Embryonic facial prominence (tissue), 1 donor: ENCODE measurements at regions not wholly inside any gene's neighbourhood (a gene's known extent, or its start where the extent isn't known, plus 50 kb on each side); places are given as distances from the start of the nearest gene placed in this dataset.

Experiments
- DNase-seq: peaks from one replicate; pipeline ENCODE4 v3.0.0-alpha.2; 2016; ENCODE audit errors: extremely low spot score

DNA sequence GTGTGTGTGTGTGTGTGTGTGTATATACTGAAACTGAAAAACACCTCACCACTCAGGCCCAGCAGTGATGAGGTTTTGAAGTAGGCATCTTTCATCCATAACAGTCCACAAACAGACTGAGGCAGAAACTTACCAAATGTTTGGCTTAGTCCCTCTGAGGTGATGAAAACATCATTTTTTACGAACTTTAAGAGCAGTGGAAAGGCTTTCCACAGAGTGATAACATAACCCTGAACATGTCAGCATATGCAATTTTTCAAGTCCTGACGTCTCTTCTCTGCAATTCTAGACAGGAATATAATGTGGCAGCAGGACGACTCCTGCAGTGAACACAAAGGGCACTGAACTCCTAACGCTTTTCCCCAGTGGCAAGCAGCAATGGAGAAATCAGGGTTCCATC, 247.0 kb upstream of the THBS1 start:
- no peak for DNase-seq

DNA sequence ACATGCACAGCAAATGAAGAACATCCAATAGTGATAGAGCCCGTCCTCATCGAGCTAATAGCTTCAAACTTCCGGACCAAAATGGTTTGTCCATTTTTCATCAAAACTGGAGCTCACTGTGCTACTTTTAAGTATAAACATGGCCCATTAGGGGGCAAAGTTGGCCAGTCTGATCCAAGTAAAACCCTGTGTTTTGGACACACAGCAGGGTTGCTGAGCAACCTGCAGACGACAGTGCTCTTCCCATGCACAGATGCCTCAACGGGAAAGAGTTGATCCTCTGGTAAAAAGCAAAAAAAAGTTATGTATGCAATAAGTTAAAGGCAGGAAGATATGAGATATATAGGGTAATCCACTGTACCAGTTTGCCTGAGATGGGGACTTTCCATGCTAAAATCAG, 244.0 kb upstream of the THBS1 start:
- DNase-seq = no peak

DNA sequence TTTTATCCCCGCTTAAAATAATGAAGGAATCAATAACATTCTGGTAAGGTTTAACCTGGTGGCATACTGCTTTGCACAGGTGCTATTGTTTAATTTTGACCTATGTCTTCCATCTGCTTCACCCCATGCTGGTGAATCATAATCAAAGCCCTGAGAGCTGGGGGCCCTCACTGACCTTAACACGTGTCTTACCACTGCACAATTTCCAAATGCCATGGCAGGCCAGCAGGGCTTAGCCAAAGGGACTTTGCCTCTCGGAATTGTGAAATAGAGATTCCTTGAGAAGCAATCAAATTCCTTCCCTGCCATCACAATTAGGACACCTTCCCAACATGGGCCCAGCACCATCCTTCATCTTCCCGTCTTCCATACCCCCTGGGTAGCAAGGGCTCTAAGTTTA, 242.6 kb upstream of the THBS1 start:
- no peak for DNase-seq

DNA sequence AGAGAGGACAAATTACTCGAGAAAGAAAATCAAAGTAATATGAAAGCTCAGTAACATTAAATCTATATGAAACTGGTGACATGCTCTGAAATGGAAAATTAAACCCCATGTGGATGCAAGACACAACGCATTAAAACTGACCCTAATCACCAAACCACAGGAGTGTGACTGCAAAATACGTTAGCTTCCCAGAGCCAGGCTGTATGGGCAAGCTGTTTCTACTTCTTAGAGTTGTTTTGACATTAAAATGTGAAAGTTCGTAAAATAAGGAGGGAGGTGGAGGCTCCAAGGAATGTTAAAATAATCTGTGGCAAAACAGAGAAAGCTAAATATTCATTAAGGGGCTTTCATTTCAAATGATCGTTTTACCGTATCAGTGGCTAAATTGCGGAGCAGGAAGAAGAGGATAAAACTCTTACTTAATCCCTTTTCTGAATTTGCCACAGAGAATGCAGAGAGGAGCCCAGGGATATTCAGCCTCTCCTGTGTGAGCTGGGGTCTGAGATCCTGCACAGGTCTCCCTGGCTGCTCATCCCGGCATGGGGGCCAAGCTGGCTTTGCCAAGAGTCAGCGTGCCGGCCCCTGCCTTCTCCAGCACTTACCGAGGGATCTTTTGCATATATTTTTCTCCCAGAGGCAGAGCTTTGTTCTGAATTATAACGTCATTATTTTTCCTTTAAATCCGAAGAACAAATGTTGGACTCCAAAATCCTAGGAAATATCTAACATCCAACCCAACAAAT, 239.8 kb upstream of the THBS1 start:
- DNase-seq = no peak

DNA sequence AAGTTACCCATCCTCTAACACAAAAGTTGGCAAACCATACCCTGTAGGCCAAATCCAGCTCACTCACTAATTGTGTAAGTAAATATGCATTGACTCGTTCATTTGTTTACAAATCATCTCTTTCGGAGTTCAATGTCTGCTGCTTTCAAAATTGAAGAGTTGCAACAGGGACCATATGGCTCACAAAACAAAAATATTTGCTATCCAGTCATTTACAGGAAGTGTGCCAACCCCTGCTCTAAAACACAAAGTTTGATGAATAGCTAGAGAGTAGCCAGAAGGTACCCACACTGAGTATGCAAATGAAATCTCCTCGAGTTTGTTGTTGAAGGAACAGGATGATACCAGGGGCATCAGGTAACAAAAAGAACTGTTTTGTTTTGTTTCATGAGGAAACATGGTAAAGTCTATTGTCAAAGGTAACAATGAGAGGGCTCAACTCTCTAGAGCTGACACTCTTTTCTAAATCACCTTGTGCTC, 236.2 kb upstream of the THBS1 start:
- no peak for DNase-seq

DNA sequence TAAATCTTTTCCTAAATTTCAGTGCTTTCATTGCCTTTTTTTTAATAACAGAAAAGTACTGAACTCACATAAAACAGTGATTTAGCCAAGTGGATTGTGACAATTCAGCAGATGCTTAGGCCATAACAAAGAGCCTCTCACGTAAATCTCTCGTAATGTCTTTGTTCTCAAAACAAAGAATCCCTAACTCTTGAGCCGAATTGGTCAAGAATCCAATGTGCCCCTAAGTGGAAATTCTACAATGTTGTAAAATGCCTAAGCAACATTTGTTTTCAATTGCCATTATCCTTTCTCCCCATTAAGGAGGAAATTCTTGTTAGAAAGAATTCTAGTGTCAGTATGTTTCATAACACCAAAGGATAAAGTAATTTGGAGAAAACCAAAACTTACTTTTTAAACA, 235.7 kb upstream of the THBS1 start:
- DNase-seq = no peak

DNA sequence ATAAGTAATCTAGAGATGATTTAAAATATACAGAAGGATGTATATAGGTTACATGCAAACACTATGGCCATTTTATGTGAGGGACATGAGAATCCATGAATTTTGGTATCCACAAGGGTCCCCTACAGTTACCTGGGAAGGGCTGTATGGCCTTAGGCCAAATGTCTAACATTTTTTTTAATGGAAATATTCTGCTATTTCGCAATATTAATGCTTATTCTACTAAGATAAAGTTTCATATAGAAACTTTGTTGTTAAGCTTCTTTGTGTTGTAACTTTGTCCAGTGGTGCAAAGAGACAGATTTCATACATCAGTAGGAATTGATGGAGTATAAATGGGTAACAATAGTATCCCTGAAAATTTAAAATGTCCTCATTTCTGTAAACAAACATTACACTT, 233.4 kb upstream of the THBS1 start:
- DNase-seq = no peak

DNA sequence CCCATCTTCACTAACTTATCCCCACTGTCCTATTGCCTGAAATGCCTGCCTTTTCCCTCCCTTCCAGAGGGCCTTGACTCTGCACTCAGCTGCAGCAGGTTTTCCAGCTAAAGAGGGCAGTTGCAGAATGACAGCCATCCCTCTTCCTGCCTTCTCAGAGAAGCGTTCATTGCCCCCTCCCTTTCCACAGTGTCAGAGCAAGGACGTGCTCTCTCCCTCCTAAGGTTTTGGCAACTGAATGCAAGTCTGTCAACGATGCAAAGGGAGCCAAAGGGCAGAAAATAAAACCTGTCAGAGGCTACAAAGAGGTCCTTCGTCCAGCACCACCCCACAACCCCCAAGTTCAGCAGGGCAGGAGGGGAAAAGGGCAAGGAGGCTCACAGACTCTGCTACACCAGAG, 230.1 kb upstream of the THBS1 start:
- no peak for DNase-seq

DNA sequence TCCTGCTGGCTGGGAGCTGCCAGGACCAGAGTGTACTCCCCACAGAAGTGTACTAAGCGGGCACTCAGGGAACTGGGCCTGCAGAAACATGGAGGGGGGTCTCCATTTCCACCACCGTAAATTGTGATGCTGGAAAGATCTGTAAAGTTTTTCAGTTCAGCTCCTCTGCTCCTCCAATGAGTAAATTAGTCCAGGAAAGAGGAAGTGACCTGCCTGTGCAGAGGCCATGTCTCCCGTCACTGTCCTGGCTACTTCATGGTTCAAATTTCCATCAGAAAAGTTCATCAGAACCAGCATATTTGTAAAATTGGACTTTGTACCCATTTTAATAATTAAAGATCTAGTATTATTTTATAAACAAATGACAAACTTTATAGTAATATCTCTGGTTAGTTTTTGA, 226.7 kb upstream of the THBS1 start:
- DNase-seq = no peak

DNA sequence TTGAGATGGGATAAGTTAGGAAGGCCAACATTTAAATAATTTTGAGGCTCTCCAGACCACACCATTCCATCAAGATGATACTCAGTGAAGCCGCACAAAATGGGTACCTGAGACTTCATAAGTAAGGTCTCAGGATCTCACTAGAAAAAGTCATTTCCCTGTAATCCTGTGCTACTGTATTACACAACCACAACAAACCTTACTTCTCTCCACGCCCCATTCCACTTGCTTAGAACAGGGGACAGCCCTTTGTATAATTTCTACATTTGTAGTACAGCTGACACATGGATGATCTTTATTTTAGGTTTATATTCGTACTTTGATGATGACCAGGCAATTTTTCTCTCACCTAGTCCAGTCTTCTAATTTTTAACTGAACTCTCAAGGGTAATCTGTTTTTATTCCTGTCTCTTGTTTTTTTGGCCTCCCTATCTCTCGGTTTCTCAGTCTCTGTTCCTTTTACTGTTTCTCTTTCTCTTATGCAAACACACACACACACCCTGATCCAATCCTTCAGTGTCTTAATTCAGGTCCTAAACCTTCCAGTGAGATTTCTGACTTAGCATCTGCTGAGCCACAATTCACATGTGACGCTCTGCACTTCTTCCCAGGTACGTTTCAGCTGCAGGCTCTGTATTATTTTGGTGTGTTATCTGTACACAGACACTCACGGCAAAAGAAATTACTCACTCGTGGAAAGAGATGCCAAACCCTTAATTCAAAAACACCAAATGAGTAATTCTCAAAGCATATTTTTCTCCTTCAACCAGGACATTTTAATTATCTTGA, 223.2 kb upstream of the THBS1 start:
- no peak for DNase-seq

DNA sequence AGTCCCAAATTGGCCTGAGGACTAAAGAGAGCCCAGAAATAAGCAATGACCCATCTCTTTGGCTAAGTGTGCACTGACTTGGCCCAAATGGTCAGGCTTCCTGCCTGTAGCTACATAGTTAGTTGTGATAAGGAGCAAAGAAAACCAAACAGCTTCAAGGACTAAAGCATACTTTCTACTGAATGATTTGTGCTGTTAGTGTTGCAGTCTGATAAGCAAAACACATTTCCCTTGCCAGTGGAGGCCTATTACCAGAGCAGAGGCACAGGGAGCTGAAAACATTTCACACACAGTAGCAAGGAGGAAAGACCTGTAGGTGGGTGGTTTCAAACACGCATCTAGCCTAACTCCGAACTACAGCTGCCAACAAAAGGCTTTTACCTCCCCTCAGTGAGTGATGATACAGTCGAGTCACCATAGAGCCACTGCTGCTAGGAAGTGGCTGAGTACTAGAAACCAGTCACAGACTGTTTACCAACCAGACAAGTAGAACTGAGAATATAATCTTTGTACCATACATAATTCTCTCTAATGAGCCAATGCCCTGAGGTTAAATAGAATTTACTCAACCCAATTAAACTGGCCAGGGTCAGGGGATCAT, 222.3 kb upstream of the THBS1 start:
- DNase-seq = no peak

DNA sequence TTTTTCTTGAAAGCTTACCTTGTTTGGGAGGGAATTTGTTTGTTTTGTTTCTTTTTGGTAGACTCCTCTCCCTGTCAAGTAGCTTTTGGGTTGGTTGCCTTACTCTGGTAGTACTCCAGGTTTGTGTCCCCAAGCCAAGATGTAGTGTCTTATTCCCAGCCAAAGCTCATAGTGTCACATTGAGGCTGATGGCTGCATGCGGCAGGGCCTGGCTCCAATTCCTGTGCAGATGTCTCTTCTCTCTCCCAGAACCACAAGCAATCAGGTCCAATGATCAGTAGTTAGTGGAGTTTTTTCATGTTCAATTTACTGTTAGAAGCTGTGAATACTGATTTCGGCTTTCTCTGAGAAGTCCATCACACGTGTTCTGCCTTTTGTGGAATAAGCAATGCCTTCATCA, 221.1 kb upstream of the THBS1 start:
- DNase-seq = no peak

DNA sequence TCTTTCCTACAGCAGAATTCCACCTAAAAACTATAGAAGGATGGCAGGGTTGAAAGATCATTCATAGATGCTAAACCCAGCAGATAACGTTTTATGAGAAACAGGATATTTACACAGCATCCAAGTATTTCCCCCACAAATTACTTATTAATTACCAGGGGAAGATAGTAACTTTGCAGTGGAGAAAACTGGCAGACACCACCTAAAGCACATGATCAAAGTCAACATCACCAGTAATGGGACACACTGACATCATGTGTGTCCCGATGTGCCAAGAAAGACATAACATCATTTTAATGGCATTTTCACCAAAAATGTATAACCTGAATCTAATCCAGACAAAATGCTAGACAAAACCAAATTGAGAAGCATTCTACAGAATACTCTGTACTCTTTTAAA, 220.4 kb upstream of the THBS1 start:
- DNase-seq = no peak

DNA sequence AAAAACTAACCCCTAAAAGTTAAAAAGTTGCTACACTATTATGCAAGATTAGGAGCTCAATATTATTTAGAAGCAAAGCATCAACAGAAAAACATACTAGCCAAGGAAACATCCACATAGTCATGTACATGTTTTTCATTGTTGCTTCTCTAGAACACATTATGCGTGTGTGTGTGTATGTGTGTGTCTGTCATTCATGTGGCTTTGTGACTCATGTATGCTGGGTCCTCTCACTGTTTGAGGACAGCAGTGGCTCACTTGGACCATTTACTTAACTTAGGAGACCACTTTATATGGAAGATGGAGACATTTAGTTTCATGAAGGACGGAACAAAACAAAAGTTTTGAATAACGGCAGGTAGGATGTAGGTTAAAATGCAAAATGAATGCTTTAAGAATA, 219.4 kb upstream of the THBS1 start:
- DNase-seq = no peak

DNA sequence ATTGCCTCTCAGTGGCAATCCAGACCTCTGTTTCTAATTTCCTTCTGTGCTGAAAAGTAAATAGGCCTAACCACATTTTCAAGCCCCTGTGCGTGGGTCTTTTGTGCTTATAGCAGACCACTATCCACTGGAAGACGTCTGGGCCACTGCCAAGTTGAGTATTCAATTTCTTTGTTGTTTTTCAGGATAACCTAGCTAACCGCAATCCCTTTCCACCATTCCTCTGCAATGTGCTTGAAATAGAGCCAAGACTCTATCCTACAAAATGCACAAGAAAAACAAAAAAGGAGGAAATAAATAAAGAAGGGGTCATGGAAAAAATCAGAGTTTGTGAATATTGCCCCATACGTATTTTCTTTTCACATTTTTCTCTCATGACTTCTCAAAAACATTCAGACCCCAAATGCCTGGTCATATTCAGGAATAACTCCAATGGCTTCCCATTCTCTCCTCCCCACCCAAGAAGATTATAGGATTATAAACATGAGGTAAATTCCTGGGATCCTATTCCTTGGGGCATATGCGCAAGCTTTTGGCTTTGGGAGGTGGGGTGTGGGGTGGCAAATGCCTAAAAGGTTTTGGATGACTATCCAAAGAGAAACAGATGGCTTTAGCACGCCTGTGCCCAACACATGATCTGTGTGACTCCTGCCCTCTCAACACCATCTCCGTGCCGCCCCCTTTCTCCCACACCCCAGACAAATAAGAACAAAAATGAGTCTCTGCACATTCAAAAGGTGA, 217.9 kb upstream of the THBS1 start:
- DNase-seq = peak; percentile 87

DNA sequence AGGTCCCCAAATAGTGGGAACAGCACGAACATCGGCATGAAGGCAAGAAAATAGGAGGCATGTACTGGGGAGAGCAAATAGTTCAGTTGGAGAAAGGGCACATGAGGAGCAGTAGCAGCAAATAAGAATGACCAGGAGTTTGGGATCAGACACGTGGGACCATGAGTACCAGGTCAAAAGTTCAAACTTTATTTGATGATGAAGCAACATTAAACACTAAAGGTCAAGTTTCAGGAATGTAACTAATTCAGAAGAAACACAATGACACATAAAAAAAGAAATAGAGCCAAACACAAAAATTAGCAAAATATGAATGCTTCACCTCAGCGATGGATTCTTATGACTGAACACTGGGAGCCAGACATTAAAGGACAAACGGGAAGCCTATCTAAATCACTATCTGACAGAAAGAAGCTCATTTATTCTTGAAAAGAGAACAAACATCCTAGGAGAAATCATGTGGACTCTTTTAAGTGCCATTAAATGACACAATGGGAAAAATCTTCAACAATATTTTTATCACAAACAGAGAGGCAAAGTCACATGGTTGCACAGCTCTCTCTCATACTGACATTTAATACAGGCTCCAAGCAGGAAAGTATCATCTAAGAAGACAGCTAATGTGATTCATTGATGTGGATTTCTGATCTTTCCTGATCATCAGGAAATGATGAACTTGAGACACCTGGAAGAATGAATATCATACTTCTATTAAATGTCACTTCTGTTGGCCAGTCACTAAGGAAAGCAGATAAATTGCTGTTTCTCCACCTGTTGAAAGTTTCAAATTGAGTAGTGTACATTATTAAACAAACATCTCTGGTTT, 216.9 kb upstream of the THBS1 start:
- no peak for DNase-seq

DNA sequence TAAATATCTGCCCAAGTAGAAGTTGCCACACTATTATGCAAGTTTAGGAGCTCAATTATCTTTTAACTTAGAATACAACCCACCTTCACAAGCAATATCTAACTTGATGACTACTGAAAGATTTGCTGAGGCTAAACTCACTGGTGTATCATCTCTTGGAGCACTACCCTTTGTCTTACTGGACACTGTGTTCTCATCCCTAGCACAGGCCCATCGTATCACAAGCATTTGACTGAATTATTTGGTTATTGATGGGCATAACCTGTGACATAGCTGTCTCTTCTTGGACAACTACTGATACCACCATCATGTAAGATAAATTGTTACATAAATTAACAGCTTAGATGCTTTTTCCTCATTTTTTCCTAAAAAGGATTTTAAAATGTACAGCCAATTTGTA, 216.2 kb upstream of the THBS1 start:
- DNase-seq = no peak

DNA sequence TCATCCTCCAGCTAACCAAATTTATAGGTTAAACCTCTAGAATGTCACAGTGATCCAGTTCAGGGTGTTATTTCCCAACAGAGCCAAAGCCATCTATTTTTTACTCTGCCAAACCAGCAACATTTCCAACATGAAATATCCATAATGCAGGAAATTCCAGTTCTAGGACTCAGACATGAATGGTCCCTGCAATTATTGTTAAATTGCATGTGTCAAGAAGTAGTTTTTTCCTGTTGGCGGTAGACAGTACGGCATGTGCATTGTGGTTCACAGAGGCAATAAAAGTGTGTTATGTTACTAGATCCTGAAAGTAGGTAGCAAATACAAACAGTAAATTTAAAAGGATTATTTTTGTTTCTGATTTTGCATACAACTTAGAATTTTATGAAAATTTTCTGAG, 215.7 kb upstream of the THBS1 start:
- DNase-seq = no peak

DNA sequence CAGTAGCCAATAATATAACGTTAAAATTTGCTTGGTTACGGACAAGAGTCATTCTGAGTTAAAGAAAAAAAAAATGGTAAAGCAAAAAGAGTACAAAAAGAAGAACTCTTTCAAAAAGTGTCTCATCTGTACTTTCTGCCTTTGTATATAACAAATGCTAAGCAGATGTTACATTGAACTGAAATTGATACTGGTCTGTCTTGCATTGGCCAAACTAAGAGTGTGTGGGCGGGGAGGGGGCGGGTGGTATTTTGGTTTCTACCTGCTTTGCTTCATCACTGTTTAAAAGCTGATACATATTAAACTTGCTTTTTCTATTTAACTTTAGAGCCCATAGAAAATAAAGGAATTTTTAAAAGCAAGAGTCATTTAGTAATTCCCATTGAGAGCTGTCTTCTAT, 215.0 kb upstream of the THBS1 start:
- no peak for DNase-seq

DNA sequence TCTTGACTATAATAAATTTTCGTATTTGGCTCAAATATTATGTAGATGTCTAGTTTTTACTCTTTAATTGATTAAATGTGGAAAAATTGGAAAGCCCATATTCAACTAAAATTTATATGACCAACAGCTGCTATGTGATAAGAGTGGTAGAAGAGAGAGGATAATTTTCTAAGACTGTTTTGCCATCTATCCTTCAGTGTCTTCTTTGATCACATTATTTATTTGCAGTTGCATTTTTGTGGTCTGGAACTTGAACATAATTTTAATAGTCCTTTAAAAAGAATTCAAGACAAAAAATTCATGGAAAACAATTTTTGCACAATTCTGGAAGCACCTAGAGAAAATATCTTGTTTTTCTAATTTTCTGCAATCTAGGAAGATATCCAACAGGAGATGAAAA, 213.3 kb upstream of the THBS1 start:
- no peak for DNase-seq

DNA sequence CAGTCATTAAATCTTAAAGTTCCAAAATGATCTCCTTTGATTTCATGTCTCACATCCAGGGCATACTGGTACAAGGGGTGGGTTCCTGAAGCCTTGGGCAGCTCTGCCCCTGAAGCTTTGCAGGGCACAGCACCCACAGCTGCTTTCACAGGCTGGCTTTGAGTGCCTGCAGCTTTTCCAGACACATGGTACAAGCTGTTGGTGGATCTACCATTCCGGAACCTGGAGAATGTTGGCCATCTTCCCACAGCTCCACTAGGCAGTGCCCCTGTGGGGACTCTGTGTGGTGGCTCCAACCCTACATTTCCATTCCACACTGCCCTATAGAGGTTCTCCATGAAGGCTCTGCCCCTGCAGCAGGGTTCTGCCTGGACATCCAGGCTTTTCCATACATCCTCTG, 211.1 kb upstream of the THBS1 start:
- DNase-seq = no peak
